Sigmoid colon (tissue), 6 donors: ENCODE measurements at regions not wholly inside any gene's neighbourhood (a gene's known extent, or its start where the extent isn't known, plus 50 kb on each side); places are given as distances from the start of the nearest gene placed in this dataset.

Experiments
- DNase-seq: peaks from one replicate; pipeline ENCODE4 v3.0.0-alpha.2; 2019
- H3K27ac ChIP-seq, 4 donors: fragments of 200-600 bp; sonication (generic); one replicate each; pipeline ENCODE4 v1.5.1; 2016 to 2019; ENCODE audit warnings: mild to moderate bottlenecking in 1 of 4
- H3K27me3 ChIP-seq, 3 donors: fragments of 200-600 bp; sonication (generic); one replicate each; pipeline ENCODE4 v1.5.1; 2019; ENCODE audit warnings: mild to moderate bottlenecking in 1 of 3
- H3K36me3 ChIP-seq, 4 donors: fragments of 200-600 bp; sonication (generic); one replicate each; pipeline ENCODE4 v1.5.1; 2016 to 2019
- H3K4me1 ChIP-seq, 4 donors: fragments of 200-600 bp; sonication (generic); one replicate each; pipeline ENCODE4 v1.5.1; 2017 to 2019
- H3K4me3 ChIP-seq, 4 donors: fragments of 200-600 bp; sonication (generic); one replicate each; pipeline ENCODE4 v1.5.1; 2017 to 2019; ENCODE audit warnings: mild to moderate bottlenecking in 2 of 4, moderate library complexity in 1 of 4
- H3K9me3 ChIP-seq, 4 donors: fragments of 200-600 bp in 3 of 4; sonication (generic) in 3 of 4; one replicate each; pipeline versions ENCODE4 v1.5.1 to v1.6.1; 2013 to 2019
- CTCF ChIP-seq, 4 experiments: fragments of 450-650 bp in 3 of 4; fragments of 200-600 bp in 1 of 4; IDR thresholded peaks; one replicate each; pipeline ENCODE4 v1.5.1; 2016 to 2019; ENCODE audit warnings: antibody characterized with exemption in 4 of 4, mild to moderate bottlenecking in 3 of 4, moderate library complexity in 2 of 4
- EP300 ChIP-seq, 4 donors: sonication (generic); formaldehyde crosslinking; IDR thresholded peaks; one replicate each; pipeline ENCODE4 v1.6.1; 2017; ENCODE audit warnings: antibody characterized with exemption in 4 of 4
- POLR2A ChIP-seq, 2 donors: fragments of 450-650 bp; IDR thresholded peaks; one replicate each; pipeline ENCODE4 v1.6.1; 2016; ENCODE audit warnings: antibody characterized with exemption in 2 of 2, mild to moderate bottlenecking in 2 of 2, moderate library complexity in 2 of 2
- POLR2AphosphoS5 ChIP-seq, 4 donors: sonication (generic); formaldehyde crosslinking; IDR thresholded peaks; one replicate each; pipeline ENCODE4 v1.6.1; 2017; ENCODE audit warnings: antibody characterized with exemption in 4 of 4
- WGBS, 2 donors: extraction: QIAGEN DNeasy Blood & Tissue Kit; methylation state at CpG; one replicate each; pipeline ENCODE4 v1.1.7; 2013; 5-methylcytosine and 5-hydroxymethylcytosine counted together
- intact Hi-C: fragments of 100-400 bp; cut with DNase I; formaldehyde crosslinking; loops from one replicate; pipeline ENCODE4 v1.15.1; 2023
- donor health status: healthy with polysubstance abuse.
- donor health status: healthy.

GRCh38 chr6:165229216-165229615 lies 80.2 kb downstream of the C6orf118 start:
- TF ChIP-seq CTCF (IDR thresholded peaks at IDR 0.05) (no peak), POLR2AphosphoS5 (IDR thresholded peaks at IDR 0.05) (no peak), EP300 (IDR thresholded peaks at IDR 0.05) (no peak), POLR2A (IDR thresholded peaks at IDR 0.05) (no peak)
- H3K4me3 ChIP-seq = no peak overlapping the region
- H3K4me1 ChIP-seq = no peaks in the 10 kb centered on the region
- 87 to 88% methylated on average over 5 of the region's 5 CpGs for WGBS, 2 donors
- no peaks in the 10 kb centered on the region for H3K27me3 ChIP-seq
- H3K27ac ChIP-seq = no peak overlapping the region
- intact Hi-C loops = no loop called here
- H3K9me3 ChIP-seq = peaks cover 0 to 3% (median 0%) of the 10 kb centered on the region in 4 donors
- H3K36me3 ChIP-seq = no peaks in the 10 kb centered on the region
- DNase-seq = no peak

GRCh38 chr6:165227644-165228329 lies 81.6 kb downstream of the C6orf118 start:
- 77 to 84% methylated on average over 10 of the region's 10 CpGs for WGBS, 2 donors
- Histone ChIP-seq H3K27me3 (no peaks in the 10 kb centered on the region), H3K4me3 (no peak overlapping the region), H3K27ac (no peak overlapping the region), H3K4me1 (no peaks in the 10 kb centered on the region), H3K9me3 (peaks cover 0 to 3% (median 0%) of the 10 kb centered on the region in 4 donors), H3K36me3 (no peaks in the 10 kb centered on the region)
- DNase-seq = no peak
- TF ChIP-seq CTCF (IDR thresholded peaks at IDR 0.05) (no peak), EP300 (IDR thresholded peaks at IDR 0.05) (no peak), POLR2A (IDR thresholded peaks at IDR 0.05) (no peak), POLR2AphosphoS5 (IDR thresholded peaks at IDR 0.05) (no peak)
- intact Hi-C loops = no loop called here

DNA sequence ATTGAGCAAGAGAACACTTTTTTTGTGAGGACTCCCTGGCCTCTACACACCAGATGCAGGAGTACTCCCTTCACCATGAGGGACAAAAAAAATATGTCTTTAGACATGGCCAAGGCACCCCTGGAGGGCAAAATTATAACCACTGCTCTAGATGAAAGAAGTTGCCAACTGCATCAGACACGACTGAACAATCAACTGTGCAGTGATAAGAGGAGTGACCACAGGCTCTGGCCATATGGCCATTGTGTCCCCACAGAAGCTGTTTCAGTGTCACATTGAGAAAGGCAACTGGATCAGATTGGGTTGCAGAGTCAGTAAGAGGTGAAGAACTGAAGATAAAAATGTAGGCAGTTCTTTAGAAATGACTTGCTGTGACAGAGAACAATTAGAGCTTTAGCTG lies 85.7 kb downstream of the C6orf118 start:
- H3K27ac ChIP-seq = no peak overlapping the region
- no peak for DNase-seq
- H3K4me1 ChIP-seq = no peaks in the 10 kb centered on the region
- intact Hi-C loops = no loop called here
- no peaks in the 10 kb centered on the region for H3K27me3 ChIP-seq
- 70 to 73% methylated on average over 1 of the region's 1 CpG for WGBS, 2 donors
- H3K4me3 ChIP-seq = no peak overlapping the region
- no peak for TF ChIP-seq POLR2A (IDR thresholded peaks at IDR 0.05)
- no peak for TF ChIP-seq EP300 (IDR thresholded peaks at IDR 0.05)
- TF ChIP-seq CTCF (IDR thresholded peaks at IDR 0.05) = no peak
- no peaks in the 10 kb centered on the region for H3K36me3 ChIP-seq
- H3K9me3 ChIP-seq = no peaks in the 10 kb centered on the region

DNA sequence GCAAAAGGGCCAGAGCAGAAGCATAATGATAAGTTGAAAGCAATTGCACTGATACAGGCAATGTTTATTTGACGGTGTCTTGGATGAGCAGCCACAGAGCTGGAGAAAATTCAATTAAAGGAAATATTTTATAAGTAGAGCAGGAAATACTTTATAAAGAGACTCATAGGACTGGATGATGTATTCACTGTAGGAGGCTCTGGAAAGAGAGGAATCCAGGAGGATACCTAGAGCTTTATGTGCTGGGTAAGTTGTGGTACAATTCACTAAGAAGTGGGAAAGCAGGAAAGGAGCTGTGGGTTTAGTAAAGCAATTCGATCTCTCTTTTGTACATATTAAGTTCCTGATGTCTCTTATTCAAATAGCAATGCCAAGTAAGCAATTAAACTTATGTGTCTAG lies 86.3 kb downstream of the C6orf118 start:
- H3K36me3 ChIP-seq = no peaks in the 10 kb centered on the region
- DNase-seq = no peak
- no peaks in the 10 kb centered on the region for H3K27me3 ChIP-seq
- no peak overlapping the region for H3K27ac ChIP-seq
- intact Hi-C loops = no loop called here
- no peaks in the 10 kb centered on the region for H3K4me1 ChIP-seq
- no peaks in the 10 kb centered on the region for H3K9me3 ChIP-seq
- 80 to 84% methylated on average over 2 of the region's 2 CpGs for WGBS, 2 donors
- H3K4me3 ChIP-seq = no peak overlapping the region
- TF ChIP-seq EP300 (IDR thresholded peaks at IDR 0.05) (no peak), POLR2A (IDR thresholded peaks at IDR 0.05) (no peak), POLR2AphosphoS5 (IDR thresholded peaks at IDR 0.05) (no peak), CTCF (IDR thresholded peaks at IDR 0.05) (no peak)
